Smooth muscle cell (in vitro differentiated cells): ENCODE measurements at regions not wholly inside any gene's neighbourhood (a gene's known extent, or its start where the extent isn't known, plus 50 kb on each side); places are given as distances from the start of the nearest gene placed in this dataset.

ENCODE experiments used
- DNase-seq: peaks from one replicate; lab custom pipeline; 2025; ENCODE audit not compliant: unreplicated experiment; lab: John Stamatoyannopoulos, UW
- H2AFZ ChIP-seq: fragments of 200-600 bp; sonication (generic); 2 replicates; pipeline ENCODE4 v1.6.0; 2016; ENCODE audit warnings: antibody characterized with exemption, low read depth, mild to moderate bottlenecking
- H3F3A ChIP-seq: fragments of 200-600 bp; sonication (generic); 2 replicates; pipeline ENCODE4 v1.6.0; 2017; ENCODE audit warnings: antibody characterized with exemption, low read depth
- H3K27ac ChIP-seq: fragments of 200-600 bp; sonication (generic); 2 replicates; pipeline ENCODE4 v1.5.1; 2016; ENCODE audit warnings: low read depth, mild to moderate bottlenecking
- H3K27me3 ChIP-seq: fragments of 200-600 bp; sonication (generic); 2 replicates; pipeline ENCODE4 v1.6.1; 2016; ENCODE audit warnings: low read depth, mild to moderate bottlenecking
- H3K36me3 ChIP-seq: fragments of 200-600 bp; sonication (generic); 2 replicates; pipeline ENCODE4 v1.5.1; 2016; ENCODE audit warnings: low read depth
- H3K4me1 ChIP-seq: fragments of 200-600 bp; sonication (generic); 2 replicates; pipeline ENCODE4 v1.5.1; 2016; ENCODE audit warnings: low read depth
- H3K4me2 ChIP-seq: fragments of 200-600 bp; sonication (generic); 2 replicates; pipeline ENCODE4 v1.6.0; 2016; ENCODE audit warnings: mild to moderate bottlenecking
- H3K4me3 ChIP-seq: fragments of 200-600 bp; sonication (generic); 2 replicates; pipeline ENCODE4 v1.5.1; 2016; ENCODE audit warnings: mild to moderate bottlenecking
- H3K79me2 ChIP-seq: fragments of 200-600 bp; sonication (generic); 2 replicates; pipeline ENCODE4 v1.6.0; 2016; ENCODE audit warnings: low read depth, mild to moderate bottlenecking
- H3K9ac ChIP-seq: fragments of 200-600 bp; sonication (generic); 2 replicates; pipeline ENCODE4 v1.6.0; 2016; ENCODE audit warnings: low read depth
- H3K9me3 ChIP-seq: fragments of 200-600 bp; sonication (generic); replicated peaks from 2 replicates; pipeline ENCODE4 v1.5.1; 2016; ENCODE audit warnings: low read depth
- H4K20me1 ChIP-seq: fragments of 200-600 bp; sonication (generic); 2 replicates; pipeline ENCODE4 v1.6.0; 2016; ENCODE audit warnings: low read depth
- CTCF ChIP-seq: fragments of 200-600 bp; sonication (generic); IDR thresholded peaks from 2 replicates; pipeline ENCODE4 v1.5.1; 2017; ENCODE audit warnings: borderline replicate concordance, mild to moderate bottlenecking, antibody characterized with exemption; ENCODE audit not compliant: insufficient read depth, poor library complexity, severe bottlenecking
- WGBS: methylation state at CpG from one replicate; pipeline ENCODE4 v1.1.7; 2016; ENCODE audit warnings: low lambda C conversion rate; 5-methylcytosine and 5-hydroxymethylcytosine counted together

GRCh38 chr6:1535295-1535694 lies 74.4 kb upstream of the FOXC1 start:
- 94% methylated on average over 4 of the region's 4 CpGs for WGBS
- no peaks in the 10 kb centered on the region for H3K4me1 ChIP-seq
- H3K4me3 ChIP-seq, result no peak overlapping the region
- TF ChIP-seq CTCF, result no peak
- no peak overlapping the region for H3K4me2 ChIP-seq
- H3K9me3 ChIP-seq, result no peaks in the 10 kb centered on the region
- H3K27me3 ChIP-seq, result peaks cover 5% of the 10 kb centered on the region
- DNase-seq, result no peak
- no peak overlapping the region for H3K9ac ChIP-seq
- H3K79me2 ChIP-seq, result no peaks in the 10 kb centered on the region
- no peak overlapping the region for H2AFZ ChIP-seq
- H3K27ac ChIP-seq, result no peak overlapping the region
- H4K20me1 ChIP-seq, result no peaks in the 10 kb centered on the region
- no peaks in the 10 kb centered on the region for H3K36me3 ChIP-seq
- no peaks in the 10 kb centered on the region for H3F3A ChIP-seq

- no peak for DNase-seq
- no peak for TF ChIP-seq CTCF
- Histone ChIP-seq H3K27ac (no peak overlapping the region), H3K9ac (no peak overlapping the region), H4K20me1 (no peaks in the 10 kb centered on the region), H3K27me3 (peaks cover 5% of the 10 kb centered on the region), H3K4me3 (no peak overlapping the region), H3K4me1 (no peaks in the 10 kb centered on the region), H3F3A (no peaks in the 10 kb centered on the region), H2AFZ (no peak overlapping the region), H3K4me2 (no peak overlapping the region), H3K9me3 (no peaks in the 10 kb centered on the region), H3K79me2 (no peaks in the 10 kb centered on the region), H3K36me3 (no peaks in the 10 kb centered on the region)
- 90% methylated on average over 21 of the region's 21 CpGs for WGBS
These were observed 72.9 kb upstream of the FOXC1 start for GRCh38 chr6:1536526-1537429.

GRCh38 chr6:1538369-1538768 lies 71.3 kb upstream of the FOXC1 start:
- Histone ChIP-seq H3K4me1 (no peaks in the 10 kb centered on the region), H2AFZ (no peak overlapping the region), H3K9me3 (no peaks in the 10 kb centered on the region), H3K9ac (no peak overlapping the region), H3K4me3 (no peak overlapping the region), H3K36me3 (no peaks in the 10 kb centered on the region), H3K79me2 (no peaks in the 10 kb centered on the region), H3F3A (no peaks in the 10 kb centered on the region), H3K27ac (no peak overlapping the region), H3K4me2 (no peak overlapping the region), H4K20me1 (no peaks in the 10 kb centered on the region), H3K27me3 (no peaks in the 10 kb centered on the region)
- no peak for DNase-seq
- TF ChIP-seq CTCF, result no peak
- 89% methylated on average over 5 of the region's 5 CpGs for WGBS
